Parathyroid adenoma (tissue), 2 donors: ENCODE measurements at regions not wholly inside any gene's neighbourhood (a gene's known extent, or its start where the extent isn't known, plus 50 kb on each side); places are given as distances from the start of the nearest gene placed in this dataset.

Source experiments
- H2AFZ ChIP-seq: fragments of 300-600 bp; sonication (generic); one replicate; pipeline ENCODE4 v1.7.0; 2017; ENCODE audit warnings: antibody characterized with exemption, mild to moderate bottlenecking
- H3K27ac ChIP-seq: fragments of 300-600 bp; sonication (generic); one replicate; pipeline ENCODE4 v1.7.0; 2017
- H3K27me3 ChIP-seq: fragments of 300-600 bp; sonication (generic); one replicate; pipeline ENCODE4 v1.7.0; 2017; ENCODE audit warnings: low read length; ENCODE audit not compliant: control insufficient read depth, insufficient read depth
- H3K36me3 ChIP-seq: fragments of 300-600 bp; sonication (generic); one replicate; pipeline ENCODE4 v1.7.0; 2017; ENCODE audit warnings: low read length; ENCODE audit not compliant: control insufficient read depth, insufficient read depth
- H3K4me1 ChIP-seq: fragments of 300-600 bp; sonication (generic); one replicate; pipeline ENCODE4 v1.7.0; 2017; ENCODE audit warnings: control low read depth
- H3K4me2 ChIP-seq: fragments of 300-600 bp; sonication (generic); one replicate; pipeline ENCODE4 v1.7.0; 2017; ENCODE audit warnings: low read length
- H3K4me3 ChIP-seq: fragments of 300-600 bp; sonication (generic); one replicate; pipeline ENCODE4 v1.7.0; 2017; ENCODE audit warnings: low read depth, low read length
- H3K79me2 ChIP-seq: fragments of 300-600 bp; sonication (generic); one replicate; pipeline ENCODE4 v1.7.0; 2017; ENCODE audit warnings: control low read depth
- H3K9ac ChIP-seq: fragments of 300-600 bp; sonication (generic); one replicate; pipeline ENCODE4 v1.7.0; 2017; ENCODE audit warnings: mild to moderate bottlenecking
- H3K9me3 ChIP-seq: fragments of 300-600 bp; sonication (generic); one replicate; pipeline ENCODE4 v1.7.0; 2017; ENCODE audit warnings: low read length; ENCODE audit not compliant: control insufficient read depth
- CTCF ChIP-seq: fragments of 300-600 bp; sonication (generic); IDR thresholded peaks from one replicate; pipeline ENCODE4 v1.7.0; 2017; ENCODE audit warnings: antibody characterized with exemption, mild to moderate bottlenecking
- donor health status: primary hyperparathyroidism.

- Histone ChIP-seq H2AFZ (no peak overlapping the region), H3K4me2 (no peak overlapping the region), H3K4me1 (no peaks in the 10 kb centered on the region), H3K9me3 (no peaks in the 10 kb centered on the region), H3K4me3 (no peak overlapping the region), H3K27ac (no peak overlapping the region), H3K9ac (no peak overlapping the region), H3K27me3 (no peaks in the 10 kb centered on the region), H3K36me3 (no peaks in the 10 kb centered on the region), H3K79me2 (no peaks in the 10 kb centered on the region)
- TF ChIP-seq CTCF: no peak
Observed at GRCh38 chr15:56820333-56820732, 87.0 kb upstream of the ZNF280D start.

GRCh38 chr15:56817321-56818080, 84.2 kb upstream of the ZNF280D start:
- Histone ChIP-seq H3K9ac (no peak overlapping the region), H3K36me3 (no peaks in the 10 kb centered on the region), H3K9me3 (no peaks in the 10 kb centered on the region), H3K4me3 (no peak overlapping the region), H2AFZ (no peak overlapping the region), H3K79me2 (no peaks in the 10 kb centered on the region), H3K4me1 (no peaks in the 10 kb centered on the region), H3K27ac (no peak overlapping the region), H3K27me3 (no peaks in the 10 kb centered on the region), H3K4me2 (no peak overlapping the region)
- TF ChIP-seq CTCF: no peak

- Histone ChIP-seq H3K79me2 (no peaks in the 10 kb centered on the region), H2AFZ (no peak overlapping the region), H3K9ac (no peak overlapping the region), H3K4me3 (no peak overlapping the region), H3K9me3 (no peaks in the 10 kb centered on the region), H3K36me3 (no peaks in the 10 kb centered on the region), H3K27ac (no peak overlapping the region), H3K4me2 (no peak overlapping the region), H3K27me3 (no peaks in the 10 kb centered on the region), H3K4me1 (no peaks in the 10 kb centered on the region)
- TF ChIP-seq CTCF: no peak
Observed at GRCh38 chr15:56816781-56817180, 83.5 kb upstream of the ZNF280D start.

- Histone ChIP-seq H3K4me2 (no peak overlapping the region), H3K79me2 (no peaks in the 10 kb centered on the region), H3K9me3 (no peaks in the 10 kb centered on the region), H3K4me3 (no peak overlapping the region), H3K27me3 (no peaks in the 10 kb centered on the region), H3K36me3 (no peaks in the 10 kb centered on the region), H2AFZ (no peak overlapping the region), H3K27ac (peak overlapping the region; percentile 11), H3K4me1 (no peaks in the 10 kb centered on the region), H3K9ac (no peak overlapping the region)
- no peak for TF ChIP-seq CTCF
Observed at GRCh38 chr15:56815247-56815646, 81.9 kb upstream of the ZNF280D start.

GRCh38 chr15:56814429-56814828, 81.1 kb upstream of the ZNF280D start:
- Histone ChIP-seq H3K36me3 (no peaks in the 10 kb centered on the region), H3K79me2 (no peaks in the 10 kb centered on the region), H3K4me3 (no peak overlapping the region), H2AFZ (no peak overlapping the region), H3K4me2 (no peak overlapping the region), H3K9me3 (no peaks in the 10 kb centered on the region), H3K9ac (no peak overlapping the region), H3K4me1 (no peaks in the 10 kb centered on the region), H3K27me3 (no peaks in the 10 kb centered on the region), H3K27ac (no peak overlapping the region)
- no peak for TF ChIP-seq CTCF
